Breast epithelium (tissue), 3 donors: ENCODE measurements at regions not wholly inside any gene's neighbourhood (a gene's known extent, or its start where the extent isn't known, plus 50 kb on each side); places are given as distances from the start of the nearest gene placed in this dataset.

Experiments used
- POLR2AphosphoS5 ChIP-seq, 3 donors: sonication (generic); formaldehyde crosslinking; IDR thresholded peaks; one replicate each; pipeline ENCODE4 v1.6.1; 2017; ENCODE audit warnings: antibody characterized with exemption in 3 of 3
- TF ChIP-seq, protein P1 (sequence below), 3 donors: fragments of 450-650 bp; IDR thresholded peaks; one replicate each; pipeline ENCODE4 v1.5.1; 2016 to 2017; ENCODE audit warnings: antibody characterized with exemption in 3 of 3, mild to moderate bottlenecking in 3 of 3, moderate library complexity in 3 of 3

DNA sequence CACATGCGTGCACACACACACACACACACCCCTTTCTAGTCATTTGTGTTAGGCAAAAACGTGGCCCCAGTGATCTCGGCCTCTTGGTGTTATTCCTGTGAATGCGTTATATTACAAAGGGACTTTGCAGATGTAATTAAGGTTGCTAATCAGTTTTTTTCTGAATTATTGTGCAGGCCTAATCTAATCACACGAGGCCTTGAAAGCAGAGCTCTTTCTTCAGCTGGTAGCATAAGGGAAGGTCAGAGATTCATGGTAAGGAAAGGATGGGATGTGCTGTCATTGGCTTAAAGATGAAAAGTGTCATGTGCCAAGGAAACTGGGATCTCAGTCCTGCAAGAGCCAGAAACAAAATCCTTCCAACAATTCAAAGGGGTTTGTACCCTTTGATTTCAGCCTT is 113.4 kb upstream of the ELAC2 start:
- TF ChIP-seq, protein P1, sequence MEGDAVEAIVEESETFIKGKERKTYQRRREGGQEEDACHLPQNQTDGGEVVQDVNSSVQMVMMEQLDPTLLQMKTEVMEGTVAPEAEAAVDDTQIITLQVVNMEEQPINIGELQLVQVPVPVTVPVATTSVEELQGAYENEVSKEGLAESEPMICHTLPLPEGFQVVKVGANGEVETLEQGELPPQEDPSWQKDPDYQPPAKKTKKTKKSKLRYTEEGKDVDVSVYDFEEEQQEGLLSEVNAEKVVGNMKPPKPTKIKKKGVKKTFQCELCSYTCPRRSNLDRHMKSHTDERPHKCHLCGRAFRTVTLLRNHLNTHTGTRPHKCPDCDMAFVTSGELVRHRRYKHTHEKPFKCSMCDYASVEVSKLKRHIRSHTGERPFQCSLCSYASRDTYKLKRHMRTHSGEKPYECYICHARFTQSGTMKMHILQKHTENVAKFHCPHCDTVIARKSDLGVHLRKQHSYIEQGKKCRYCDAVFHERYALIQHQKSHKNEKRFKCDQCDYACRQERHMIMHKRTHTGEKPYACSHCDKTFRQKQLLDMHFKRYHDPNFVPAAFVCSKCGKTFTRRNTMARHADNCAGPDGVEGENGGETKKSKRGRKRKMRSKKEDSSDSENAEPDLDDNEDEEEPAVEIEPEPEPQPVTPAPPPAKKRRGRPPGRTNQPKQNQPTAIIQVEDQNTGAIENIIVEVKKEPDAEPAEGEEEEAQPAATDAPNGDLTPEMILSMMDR (IDR thresholded peaks at IDR 0.05) = no peak
- TF ChIP-seq POLR2AphosphoS5 (IDR thresholded peaks at IDR 0.05) = no peak
